Esophagus squamous epithelium (tissue), 5 donors: ENCODE measurements at regions not wholly inside any gene's neighbourhood (a gene's known extent, or its start where the extent isn't known, plus 50 kb on each side); places are given as distances from the start of the nearest gene placed in this dataset.

ENCODE experiments used
- DNase-seq: peaks from one replicate; lab custom pipeline; 2025; lab: John Stamatoyannopoulos, UW
- H3K27ac ChIP-seq, 4 donors: fragments of 200-600 bp; sonication (generic); one replicate each; pipeline ENCODE4 v1.5.1; 2016 to 2019; ENCODE audit warnings: mild to moderate bottlenecking in 1 of 4
- H3K27me3 ChIP-seq, 4 donors: fragments of 200-600 bp; sonication (generic); 1 replicate in 3 of 4; 2 replicates in 1 of 4; pipeline versions ENCODE4 v1.5.1 to v1.6.0; 2017 to 2021; ENCODE audit warnings: antibody characterized with exemption in 1 of 4
- H3K36me3 ChIP-seq, 3 donors: fragments of 200-600 bp; sonication (generic); one replicate each; pipeline ENCODE4 v1.5.1; 2016 to 2019
- H3K4me1 ChIP-seq, 3 donors: fragments of 200-600 bp; sonication (generic); one replicate each; pipeline ENCODE4 v1.5.1; 2017 to 2019
- H3K4me3 ChIP-seq, 4 donors: fragments of 200-600 bp; sonication (generic); 1 replicate in 3 of 4; 2 replicates in 1 of 4; pipeline ENCODE4 v1.5.1; 2016 to 2019; ENCODE audit warnings: mild to moderate bottlenecking in 2 of 4, moderate library complexity in 1 of 4
- H3K9me3 ChIP-seq, 3 donors: fragments of 200-600 bp; sonication (generic); one replicate each; pipeline ENCODE4 v1.5.1; 2016 to 2019
- POLR2A ChIP-seq, 4 donors: fragments of 450-650 bp; IDR thresholded peaks; one replicate each; pipeline ENCODE4 v1.6.1; 2017; ENCODE audit warnings: antibody characterized with exemption in 4 of 4, mild to moderate bottlenecking in 4 of 4, moderate library complexity in 3 of 4
- WGBS, 2 donors: methylation state at CpG; one replicate each; pipeline ENCODE4 v1.1.5; 2018; 5-methylcytosine and 5-hydroxymethylcytosine counted together
- intact Hi-C: fragments of 100-400 bp; cut with DNase I; formaldehyde crosslinking; loops from one replicate; pipeline ENCODE4 v1.15.0; 2022
- TF ChIP-seq, protein P1 (sequence below), 6 experiments: fragments of 450-650 bp in 4 of 6; fragments of 200-600 bp in 2 of 6; sonication (generic) in 2 of 6; IDR thresholded peaks; one replicate each; pipeline ENCODE4 v1.5.1; 2016 to 2019; ENCODE audit warnings: antibody characterized with exemption in 6 of 6, mild to moderate bottlenecking in 4 of 6, moderate library complexity in 4 of 6
- donor health status: DM: yes; HTN: yes; CAD: no.

DNA sequence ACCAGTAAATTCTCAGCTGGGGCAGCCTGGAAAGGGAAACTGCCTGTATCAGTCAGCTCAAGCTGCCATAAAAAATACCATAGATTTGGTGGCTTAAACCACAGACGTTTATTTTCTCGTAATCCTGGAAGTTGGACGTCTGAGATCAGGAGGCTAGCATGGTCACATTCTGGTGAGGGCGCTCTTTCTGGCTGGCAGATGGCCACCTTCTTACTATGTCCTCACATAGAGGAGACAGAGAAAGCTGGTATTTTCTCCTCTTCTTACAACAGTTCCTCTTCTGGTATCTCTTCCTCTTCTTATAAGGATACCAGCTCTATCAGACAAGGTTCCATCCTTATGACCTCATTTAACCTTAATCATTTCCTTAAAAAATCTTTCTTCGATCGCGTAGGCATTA is 50.5 kb upstream of the RFX3 start:
- intact Hi-C loops: no loop called here
- Histone ChIP-seq H3K36me3 (no peaks in the 10 kb centered on the region), H3K4me3 (no peak overlapping the region), H3K27ac (no peak overlapping the region), H3K27me3 (no peaks in the 10 kb centered on the region), H3K9me3 (peaks cover 0 to 18% (median 16%) of the 10 kb centered on the region in 3 donors), H3K4me1 (no peaks in the 10 kb centered on the region)
- DNase-seq: no peak
- WGBS, 2 donors: 76 to 78% methylated on average over 7 of the region's 7 CpGs
- TF ChIP-seq, protein P1, sequence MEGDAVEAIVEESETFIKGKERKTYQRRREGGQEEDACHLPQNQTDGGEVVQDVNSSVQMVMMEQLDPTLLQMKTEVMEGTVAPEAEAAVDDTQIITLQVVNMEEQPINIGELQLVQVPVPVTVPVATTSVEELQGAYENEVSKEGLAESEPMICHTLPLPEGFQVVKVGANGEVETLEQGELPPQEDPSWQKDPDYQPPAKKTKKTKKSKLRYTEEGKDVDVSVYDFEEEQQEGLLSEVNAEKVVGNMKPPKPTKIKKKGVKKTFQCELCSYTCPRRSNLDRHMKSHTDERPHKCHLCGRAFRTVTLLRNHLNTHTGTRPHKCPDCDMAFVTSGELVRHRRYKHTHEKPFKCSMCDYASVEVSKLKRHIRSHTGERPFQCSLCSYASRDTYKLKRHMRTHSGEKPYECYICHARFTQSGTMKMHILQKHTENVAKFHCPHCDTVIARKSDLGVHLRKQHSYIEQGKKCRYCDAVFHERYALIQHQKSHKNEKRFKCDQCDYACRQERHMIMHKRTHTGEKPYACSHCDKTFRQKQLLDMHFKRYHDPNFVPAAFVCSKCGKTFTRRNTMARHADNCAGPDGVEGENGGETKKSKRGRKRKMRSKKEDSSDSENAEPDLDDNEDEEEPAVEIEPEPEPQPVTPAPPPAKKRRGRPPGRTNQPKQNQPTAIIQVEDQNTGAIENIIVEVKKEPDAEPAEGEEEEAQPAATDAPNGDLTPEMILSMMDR (IDR thresholded peaks at IDR 0.05): no peak
- TF ChIP-seq POLR2A (IDR thresholded peaks at IDR 0.05): no peak

DNA sequence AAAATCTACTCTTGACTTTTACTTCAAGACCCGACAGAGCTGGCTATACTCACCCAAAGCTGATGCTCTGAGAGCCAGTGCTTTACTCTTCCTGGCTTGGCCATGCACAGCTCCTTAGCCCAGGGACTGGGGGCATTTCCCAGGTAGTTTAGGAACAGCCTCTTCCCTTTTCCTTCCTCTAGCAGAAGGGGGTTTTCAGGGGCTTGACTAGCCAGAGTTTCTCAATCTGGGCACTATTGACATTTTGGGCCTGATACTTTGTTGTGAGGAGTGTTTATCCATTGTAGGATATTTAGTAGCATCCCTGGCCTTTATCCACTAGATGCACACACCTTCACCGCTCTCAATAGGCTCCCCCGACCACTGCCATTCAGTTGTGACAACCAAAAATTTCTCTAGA is 50.0 kb upstream of the RFX3 start:
- TF ChIP-seq, protein P1 (IDR thresholded peaks at IDR 0.05): no peak
- no peak for TF ChIP-seq POLR2A (IDR thresholded peaks at IDR 0.05)
- Histone ChIP-seq H3K36me3 (no peaks in the 10 kb centered on the region), H3K27ac (no peak overlapping the region), H3K9me3 (peaks cover 0 to 12% (median 11%) of the 10 kb centered on the region in 3 donors), H3K4me1 (no peaks in the 10 kb centered on the region), H3K27me3 (no peaks in the 10 kb centered on the region), H3K4me3 (no peak overlapping the region)
- intact Hi-C loops: no loop called here
- DNase-seq: no peak
- WGBS, 2 donors: 88 to 95% methylated on average over 3 of the region's 3 CpGs
